GM03348 (cell line): ENCODE measurements at regions not wholly inside any gene's neighbourhood (a gene's known extent, or its start where the extent isn't known, plus 50 kb on each side); places are given as distances from the start of the nearest gene placed in this dataset.
A peak's percentile ranks its signal among the peaks of the same experiment; 100 is the strongest.

Experiments
- DNase-seq: peaks from one replicate; pipeline ENCODE4 v3.0.0; 2012; ENCODE audit warnings: low spot score

- DNase-seq: no peak
Observed at GRCh38 chr17:77501751-77502625, 361.2 kb downstream of the SEC14L1 start.

DNA sequence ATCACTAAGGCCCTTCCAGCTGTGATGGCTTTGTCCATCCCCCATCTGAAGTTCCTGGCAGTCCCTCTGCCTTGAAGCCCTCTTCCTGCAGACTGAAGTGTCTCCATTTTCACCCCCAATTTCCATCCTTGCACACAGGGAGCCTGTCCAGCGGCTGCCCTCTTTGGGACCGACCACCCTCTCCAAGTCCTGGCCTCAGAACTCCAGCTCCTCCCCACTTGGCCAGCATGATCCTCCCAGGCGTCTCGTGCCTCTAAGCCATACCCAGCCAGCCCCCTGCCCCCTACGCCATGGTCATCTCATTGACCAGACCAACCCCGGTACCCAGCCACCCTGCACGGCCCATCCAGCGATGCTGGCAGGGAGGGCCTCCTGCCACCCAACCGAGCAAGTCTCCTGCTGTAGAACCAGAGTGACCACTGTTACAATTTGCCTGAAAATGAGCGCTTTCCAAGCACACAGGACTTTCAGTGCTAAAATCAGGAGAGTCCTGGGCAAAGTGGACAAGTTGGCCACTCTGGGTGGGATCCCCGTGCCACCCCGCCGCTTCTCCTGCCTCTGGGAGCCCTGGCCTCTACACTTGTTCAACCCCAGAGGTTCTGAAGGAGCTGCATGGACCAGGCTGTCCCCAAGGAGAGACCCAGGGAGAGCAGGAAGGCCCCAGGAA, 362.0 kb downstream of the SEC14L1 start:
- DNase-seq: no peak

- DNase-seq: no peak
Observed at GRCh38 chr17:77503293-77503655, 362.5 kb downstream of the SEC14L1 start.

DNA sequence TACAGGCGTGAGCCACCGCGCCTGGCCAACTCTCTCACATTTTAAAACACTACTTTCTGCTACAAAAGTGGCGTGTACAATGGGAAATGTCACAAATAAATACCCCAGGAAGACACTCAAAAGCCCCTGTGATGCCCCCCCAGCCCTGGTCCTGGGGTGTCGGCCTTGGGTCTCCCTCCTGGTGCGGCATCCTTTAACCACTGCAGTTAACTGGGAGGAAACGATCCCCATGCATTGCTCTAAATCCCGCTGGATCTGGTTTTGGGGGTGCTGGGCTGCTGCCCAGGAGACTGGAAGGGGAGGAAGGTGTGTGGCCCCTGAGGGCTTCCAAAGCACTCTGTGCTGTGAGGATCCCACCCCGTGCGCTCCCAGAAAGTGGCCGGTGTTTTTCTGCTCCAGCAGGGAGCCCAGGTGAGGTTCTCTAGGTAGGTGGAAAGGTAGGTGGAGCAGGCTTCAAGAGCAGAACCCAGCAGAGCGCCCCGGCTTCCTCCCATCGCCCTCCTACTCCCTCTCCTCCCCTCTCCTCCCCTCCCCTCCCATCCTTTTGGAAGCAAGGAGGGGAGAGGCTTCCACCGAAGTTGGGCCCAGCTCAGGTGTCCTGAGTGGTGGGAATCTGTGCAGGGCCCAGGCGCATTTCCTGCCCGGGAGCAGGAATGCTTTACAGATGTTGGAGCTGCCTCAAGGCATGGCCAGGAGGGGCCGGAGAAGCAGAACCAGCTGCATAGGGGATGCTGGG, 363.3 kb downstream of the SEC14L1 start:
- no peak for DNase-seq

DNA sequence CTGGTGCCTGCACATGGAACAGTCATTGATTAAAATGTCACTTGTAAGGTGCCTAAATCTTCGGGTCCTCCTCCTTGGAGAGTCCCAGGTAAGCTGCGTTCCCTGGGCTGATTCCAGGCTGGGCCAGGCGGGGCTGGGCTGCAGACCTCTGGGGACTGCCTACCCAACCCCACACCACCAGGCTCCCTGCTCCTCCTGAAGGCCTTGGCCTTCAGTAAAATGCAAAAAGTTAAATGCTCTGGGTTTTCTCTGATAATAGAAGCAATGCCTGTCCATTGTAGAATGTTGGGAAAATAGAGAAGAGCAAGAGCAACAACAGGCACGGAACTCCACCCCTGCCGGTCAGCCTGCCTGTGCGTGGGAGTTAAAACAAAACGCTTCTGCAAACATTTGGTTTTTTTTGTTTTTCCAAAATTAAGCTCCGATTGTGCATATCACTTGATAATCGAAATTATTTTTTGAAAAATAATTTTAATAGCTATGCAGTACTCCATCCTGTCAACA, 363.9 kb downstream of the SEC14L1 start:
- DNase-seq: no peak

GRCh38 chr17:77505181-77505639, 364.4 kb downstream of the SEC14L1 start:
- no peak for DNase-seq

DNA sequence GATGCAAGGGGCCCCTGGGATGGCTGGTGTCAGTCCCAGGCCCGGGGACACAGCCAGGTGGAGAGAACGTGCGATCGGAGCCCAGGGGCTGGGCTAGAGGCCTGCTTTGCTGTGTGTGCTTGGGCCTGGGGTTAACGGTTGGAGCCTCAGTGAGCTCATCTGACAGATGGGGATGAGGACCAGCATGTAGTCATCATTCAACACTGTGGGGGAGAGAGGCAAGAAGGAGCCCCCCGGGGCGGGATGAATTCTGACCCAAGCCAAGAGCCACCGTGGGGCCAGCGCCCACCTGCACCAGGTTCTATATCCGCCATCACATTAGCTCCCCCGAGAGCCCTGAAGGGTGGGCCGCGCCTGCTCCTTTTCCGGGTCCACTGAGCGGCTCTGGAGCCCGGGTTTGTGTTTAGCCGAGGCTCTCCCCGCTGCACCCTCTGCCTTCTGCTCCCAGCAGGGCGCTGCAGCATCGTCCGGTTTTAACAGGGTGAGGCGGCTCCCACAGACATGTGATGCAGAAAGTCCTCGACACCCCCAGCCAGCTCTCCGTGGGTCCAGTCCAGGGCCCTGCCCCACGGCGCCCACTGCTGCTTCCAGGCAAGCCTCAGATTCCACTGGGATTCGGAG, 365.7 kb downstream of the SEC14L1 start:
- peak; percentile 7 for DNase-seq

GRCh38 chr17:77507111-77507885, 366.5 kb downstream of the SEC14L1 start:
- DNase-seq: peak; percentile 12

DNA sequence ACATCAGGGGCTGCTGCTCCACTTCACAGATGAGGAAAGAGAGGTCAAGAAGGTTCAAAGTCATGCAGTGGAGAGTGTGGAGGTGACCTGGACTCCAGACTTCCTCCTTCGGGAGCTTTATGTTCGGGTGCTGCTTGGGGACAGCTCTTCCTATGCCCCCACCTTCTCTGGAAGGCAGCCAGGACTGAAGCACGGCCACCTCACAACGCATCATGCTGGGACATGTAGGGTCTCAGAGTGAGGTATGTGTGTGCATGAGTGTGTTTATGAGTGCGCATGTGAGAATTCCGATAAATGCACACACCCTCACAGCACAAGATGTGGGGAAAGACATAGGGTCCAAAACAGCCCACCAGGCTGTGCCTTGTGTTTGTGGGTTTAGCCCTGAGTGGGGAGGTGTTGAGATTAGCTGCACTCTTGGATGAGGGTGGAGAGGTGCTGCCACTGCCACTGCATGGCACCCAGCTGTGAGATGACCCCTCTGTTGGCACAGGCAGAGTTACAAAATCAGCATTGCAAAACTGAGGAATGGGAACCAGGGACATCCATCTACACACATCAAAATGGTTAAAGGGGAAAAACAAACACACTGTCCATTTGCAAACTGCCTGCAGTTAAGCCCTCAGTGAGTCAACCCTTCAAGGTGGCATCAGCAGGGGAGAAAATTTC, 367.4 kb downstream of the SEC14L1 start:
- no peak for DNase-seq

GRCh38 chr17:77509089-77509488, 368.3 kb downstream of the SEC14L1 start:
- DNase-seq: no peak

DNA sequence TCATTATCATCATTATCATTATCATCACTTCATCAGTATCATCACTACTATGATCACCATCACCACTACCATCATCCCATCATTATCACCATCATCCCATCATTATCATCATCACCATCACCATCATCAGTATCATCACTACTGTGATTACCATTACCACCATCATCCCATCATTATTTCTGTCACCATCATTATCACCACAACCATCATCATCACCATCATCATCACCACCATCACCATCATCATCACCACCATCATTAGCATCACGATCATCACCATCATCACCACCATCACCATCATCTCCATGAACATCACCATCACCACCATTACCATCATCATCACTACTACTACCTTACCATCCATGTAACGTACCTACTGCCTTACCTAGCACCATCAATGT, 368.8 kb downstream of the SEC14L1 start:
- no peak for DNase-seq

DNA sequence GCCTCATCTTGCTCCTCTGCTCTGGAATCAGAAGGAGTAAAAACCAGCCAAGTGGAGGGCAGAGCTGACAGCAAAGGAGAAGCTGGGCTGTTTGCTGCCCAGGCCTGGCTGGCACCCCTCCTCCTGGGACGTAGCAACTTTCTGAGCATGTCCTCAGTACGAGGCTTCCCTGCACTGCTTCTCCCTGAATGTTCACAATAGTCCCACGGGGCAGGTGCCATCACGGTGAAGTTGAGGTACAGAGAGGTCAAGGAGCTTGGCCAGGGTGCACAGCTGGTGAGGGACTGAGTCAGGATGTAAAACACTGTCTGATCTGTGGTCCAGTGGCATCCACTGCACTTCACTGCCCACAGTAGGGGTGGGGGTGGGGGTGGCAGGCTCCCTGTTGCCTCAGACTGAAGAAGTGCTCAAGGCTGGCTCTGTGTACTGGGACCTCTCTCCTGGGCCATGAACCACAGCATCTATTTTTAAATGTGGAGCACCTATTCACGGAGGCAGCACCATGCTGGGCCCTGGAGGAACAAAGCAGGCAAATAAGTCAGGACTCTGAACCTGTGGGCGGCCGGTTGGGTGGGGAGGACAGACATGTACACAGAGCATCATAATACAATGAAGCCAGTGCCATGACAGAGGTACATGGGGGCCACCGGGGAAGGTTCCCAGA, 369.5 kb downstream of the SEC14L1 start:
- DNase-seq: no peak

- DNase-seq: no peak
Observed at GRCh38 chr17:77511514-77512061, 370.8 kb downstream of the SEC14L1 start.

- no peak for DNase-seq
Observed at GRCh38 chr17:77512062-77512946, 371.5 kb downstream of the SEC14L1 start.

DNA sequence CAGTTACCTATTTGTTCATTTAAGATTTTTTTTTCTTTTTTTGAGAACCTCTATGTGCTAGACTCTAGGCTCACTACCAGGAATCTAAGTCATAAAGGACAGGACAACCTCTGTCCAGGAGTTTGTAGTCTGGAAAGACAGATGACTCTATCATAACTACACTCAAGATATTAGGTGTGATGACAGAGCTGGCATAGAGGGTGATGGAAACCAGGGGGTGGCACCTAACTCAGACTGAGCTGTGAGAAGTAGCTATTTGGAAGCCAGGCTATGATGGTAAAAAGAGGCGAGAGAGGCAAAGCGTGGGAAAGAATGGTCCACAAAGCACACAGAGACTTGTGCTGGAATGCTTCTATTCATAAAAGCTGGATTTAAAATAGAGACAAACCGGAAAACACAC, 372.3 kb downstream of the SEC14L1 start:
- no peak for DNase-seq

DNA sequence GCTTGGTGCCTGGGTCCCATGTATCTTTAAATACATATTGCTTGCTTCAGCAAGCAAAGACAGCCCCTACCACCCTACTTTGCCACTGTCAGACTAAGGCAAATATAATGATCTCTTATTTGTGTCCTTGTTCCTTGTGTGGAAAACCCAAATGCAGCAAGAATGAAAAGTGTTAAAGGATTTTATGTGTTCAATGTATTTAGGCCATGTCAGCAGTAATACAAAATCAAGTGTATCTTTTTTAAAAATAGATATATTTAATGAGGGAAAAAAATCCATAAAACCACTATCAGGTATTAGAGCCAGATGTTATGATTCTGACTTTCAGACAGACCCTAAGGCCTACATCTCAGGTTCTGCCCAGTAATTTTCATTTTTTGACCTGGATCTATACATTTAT, 374.5 kb downstream of the SEC14L1 start:
- no peak for DNase-seq

GRCh38 chr17:77516902-77517301, 376.1 kb downstream of the SEC14L1 start:
- DNase-seq: no peak

GRCh38 chr17:77521076-77521475, 380.3 kb downstream of the SEC14L1 start:
- DNase-seq: no peak

- DNase-seq: no peak
Observed at GRCh38 chr17:77523540-77523939, 382.8 kb downstream of the SEC14L1 start.
